Esophagus muscularis mucosa (tissue), 3 donors: ENCODE measurements at regions not wholly inside any gene's neighbourhood (a gene's known extent, or its start where the extent isn't known, plus 50 kb on each side); places are given as distances from the start of the nearest gene placed in this dataset.

Source experiments
- POLR2A ChIP-seq: fragments of 450-650 bp; IDR thresholded peaks from one replicate; pipeline ENCODE4 v1.6.1; 2017; ENCODE audit warnings: antibody characterized with exemption, moderate library complexity, mild to moderate bottlenecking, low read depth
- TF ChIP-seq, protein P1 (sequence below), 3 experiments: fragments of 200-600 bp in 2 of 3; fragments of 450-650 bp in 1 of 3; sonication (generic) in 2 of 3; IDR thresholded peaks; one replicate each; pipeline ENCODE4 v1.5.1; 2017 to 2019; ENCODE audit warnings: antibody characterized with exemption in 3 of 3, mild to moderate bottlenecking in 2 of 3, moderate library complexity in 1 of 3

DNA sequence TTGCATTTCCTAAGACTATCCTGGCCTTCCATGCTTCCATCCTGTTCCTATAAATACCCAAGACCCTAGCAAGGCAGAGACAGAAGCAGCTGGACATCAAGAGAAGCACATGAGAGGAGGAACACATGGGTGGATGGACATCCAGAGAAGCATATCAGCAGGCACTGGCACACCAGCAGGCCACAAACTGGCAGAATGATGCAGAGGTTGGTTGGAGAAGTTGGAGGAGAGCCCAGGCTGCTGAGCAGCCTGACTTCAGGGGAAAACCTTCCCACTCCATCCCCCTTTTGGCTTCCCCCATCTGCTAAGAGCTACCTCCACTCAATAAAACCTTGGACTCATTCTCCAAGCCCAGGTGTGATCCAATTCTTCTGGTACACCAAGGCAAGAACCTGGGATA lies 332.5 kb downstream of the FRK start:
- TF ChIP-seq POLR2A, result no peak
- TF ChIP-seq, protein P1, sequence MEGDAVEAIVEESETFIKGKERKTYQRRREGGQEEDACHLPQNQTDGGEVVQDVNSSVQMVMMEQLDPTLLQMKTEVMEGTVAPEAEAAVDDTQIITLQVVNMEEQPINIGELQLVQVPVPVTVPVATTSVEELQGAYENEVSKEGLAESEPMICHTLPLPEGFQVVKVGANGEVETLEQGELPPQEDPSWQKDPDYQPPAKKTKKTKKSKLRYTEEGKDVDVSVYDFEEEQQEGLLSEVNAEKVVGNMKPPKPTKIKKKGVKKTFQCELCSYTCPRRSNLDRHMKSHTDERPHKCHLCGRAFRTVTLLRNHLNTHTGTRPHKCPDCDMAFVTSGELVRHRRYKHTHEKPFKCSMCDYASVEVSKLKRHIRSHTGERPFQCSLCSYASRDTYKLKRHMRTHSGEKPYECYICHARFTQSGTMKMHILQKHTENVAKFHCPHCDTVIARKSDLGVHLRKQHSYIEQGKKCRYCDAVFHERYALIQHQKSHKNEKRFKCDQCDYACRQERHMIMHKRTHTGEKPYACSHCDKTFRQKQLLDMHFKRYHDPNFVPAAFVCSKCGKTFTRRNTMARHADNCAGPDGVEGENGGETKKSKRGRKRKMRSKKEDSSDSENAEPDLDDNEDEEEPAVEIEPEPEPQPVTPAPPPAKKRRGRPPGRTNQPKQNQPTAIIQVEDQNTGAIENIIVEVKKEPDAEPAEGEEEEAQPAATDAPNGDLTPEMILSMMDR (IDR thresholded peaks at IDR 0.05), result no peak
